IPS DF 6.9 (cell line): ENCODE measurements at regions not wholly inside any gene's neighbourhood (a gene's known extent, or its start where the extent isn't known, plus 50 kb on each side); places are given as distances from the start of the nearest gene placed in this dataset.

ENCODE experiments used
- DNase-seq: peaks from one replicate; pipeline ENCODE4 v3.0.0-alpha.2; 2013; ENCODE audit warnings: low read depth, low spot score
- H3K27ac ChIP-seq: one replicate; pipeline ENCODE4 v1.5.1; 2013; ENCODE audit warnings: low read length, control low read depth
- H3K27me3 ChIP-seq: 2 replicates; pipeline ENCODE4 v1.6.1; 2013; ENCODE audit warnings: mild to moderate bottlenecking, low read length; ENCODE audit not compliant: control insufficient read depth, insufficient read depth
- H3K36me3 ChIP-seq: 2 replicates; pipeline ENCODE4 v1.6.1; 2013; ENCODE audit warnings: low read length; ENCODE audit not compliant: control insufficient read depth, insufficient read depth
- H3K4me1 ChIP-seq: 2 replicates; pipeline ENCODE4 v1.6.1; 2013; ENCODE audit warnings: low read length; ENCODE audit not compliant: control insufficient read depth, insufficient read depth
- H3K4me3 ChIP-seq: 2 replicates; pipeline ENCODE4 v1.5.1; 2013; ENCODE audit warnings: mild to moderate bottlenecking, low read length
- H3K9me3 ChIP-seq: 2 replicates; pipeline ENCODE4 v1.6.1; 2013; ENCODE audit warnings: low read length, inconsistent platforms; ENCODE audit not compliant: control insufficient read depth, insufficient read depth
- WGBS: extraction: QIAGEN DNeasy Blood & Tissue Kit; methylation state at CpG from one replicate; pipeline ENCODE4 v1.1.7; 2013; ENCODE audit warnings: mixed read lengths, missing lambda C conversion rate; ENCODE audit not compliant: insufficient read length, insufficient coverage; 5-methylcytosine and 5-hydroxymethylcytosine counted together

DNA sequence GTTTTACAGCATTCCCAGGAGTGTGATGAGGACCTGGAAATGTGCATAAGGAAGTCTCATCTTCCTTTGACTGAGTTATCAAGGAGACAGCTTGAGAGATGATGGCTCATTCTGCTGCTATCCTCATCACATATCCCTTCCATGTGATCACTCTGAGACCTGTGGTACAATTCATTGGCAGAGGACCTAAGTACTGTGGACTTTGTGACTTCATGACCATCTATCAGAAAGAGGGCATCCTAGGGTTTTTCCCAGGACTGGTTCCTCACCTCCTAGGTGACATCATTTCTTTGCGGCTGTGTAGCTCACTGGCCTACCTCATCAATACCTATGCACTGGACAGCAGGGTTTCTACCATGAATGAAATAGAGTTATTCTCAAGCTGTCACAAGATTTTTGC is 172.1 kb upstream of the PLEKHG7 start:
- DNase-seq: no peak
- no CpG with 5 or more reads among the region's 1 CpG for WGBS
- H3K4me3 ChIP-seq: no peak overlapping the region
- no peaks in the 10 kb centered on the region for H3K9me3 ChIP-seq
- H3K27me3 ChIP-seq: no peaks in the 10 kb centered on the region
- H3K36me3 ChIP-seq: no peaks in the 10 kb centered on the region
- no peak overlapping the region for H3K27ac ChIP-seq
- no peaks in the 10 kb centered on the region for H3K4me1 ChIP-seq

GRCh38 chr12:92529944-92530343 is 172.8 kb upstream of the PLEKHG7 start:
- H3K36me3 ChIP-seq: no peaks in the 10 kb centered on the region
- H3K27me3 ChIP-seq: no peaks in the 10 kb centered on the region
- no peaks in the 10 kb centered on the region for H3K4me1 ChIP-seq
- H3K27ac ChIP-seq: no peak overlapping the region
- no peak for DNase-seq
- H3K4me3 ChIP-seq: no peak overlapping the region
- no peaks in the 10 kb centered on the region for H3K9me3 ChIP-seq

GRCh38 chr12:92528586-92528985 is 174.2 kb upstream of the PLEKHG7 start:
- no peak for DNase-seq
- Histone ChIP-seq H3K27ac (no peak overlapping the region), H3K4me1 (no peaks in the 10 kb centered on the region), H3K27me3 (no peaks in the 10 kb centered on the region), H3K36me3 (no peaks in the 10 kb centered on the region), H3K4me3 (no peak overlapping the region), H3K9me3 (no peaks in the 10 kb centered on the region)
- no CpG with 5 or more reads among the region's 3 CpGs for WGBS

DNA sequence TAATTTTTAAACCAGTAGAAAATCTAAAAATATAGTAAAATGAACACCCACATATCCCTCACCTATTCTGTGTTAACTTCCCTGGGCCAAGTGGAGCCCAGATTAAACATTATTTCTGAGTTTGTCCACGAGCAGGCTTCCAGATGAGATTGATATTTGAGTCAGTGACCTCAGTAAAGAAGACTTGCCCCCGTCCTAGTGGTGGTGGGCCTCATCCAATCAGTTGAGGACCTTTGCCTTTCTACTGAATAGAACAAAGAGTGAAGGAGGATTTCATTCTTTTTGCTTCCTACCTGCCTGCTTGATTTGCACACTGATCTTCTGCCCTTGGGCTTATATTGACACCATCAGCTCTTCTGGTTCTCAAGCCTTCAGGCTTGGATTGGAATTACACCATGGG is 174.7 kb upstream of the PLEKHG7 start:
- H3K9me3 ChIP-seq: no peaks in the 10 kb centered on the region
- no peak overlapping the region for H3K4me3 ChIP-seq
- no peak for DNase-seq
- H3K36me3 ChIP-seq: no peaks in the 10 kb centered on the region
- WGBS: no CpG with 5 or more reads among the region's 2 CpGs
- H3K4me1 ChIP-seq: no peaks in the 10 kb centered on the region
- H3K27ac ChIP-seq: no peak overlapping the region
- H3K27me3 ChIP-seq: no peaks in the 10 kb centered on the region

DNA sequence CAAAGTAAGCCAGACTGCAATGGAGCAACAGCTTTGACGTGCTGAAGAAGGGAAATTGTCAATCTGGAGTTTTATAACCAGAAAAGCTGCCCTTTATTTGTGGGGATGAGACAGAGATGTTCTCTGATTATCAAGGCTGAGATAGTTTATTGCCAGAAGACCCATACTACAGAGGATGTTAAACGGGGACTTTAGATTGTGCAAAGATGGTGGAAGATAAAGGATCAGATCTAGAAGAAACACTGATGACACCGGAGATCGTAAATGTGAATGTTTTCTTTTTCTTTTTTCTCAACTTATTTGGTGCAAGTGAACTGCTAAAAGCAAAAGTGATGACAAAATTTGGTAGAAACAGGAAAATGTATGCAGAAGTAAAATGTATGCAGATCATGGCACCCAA is 178.3 kb upstream of the PLEKHG7 start:
- Histone ChIP-seq H3K27me3 (no peaks in the 10 kb centered on the region), H3K4me3 (no peak overlapping the region), H3K4me1 (no peaks in the 10 kb centered on the region), H3K36me3 (no peaks in the 10 kb centered on the region), H3K9me3 (no peaks in the 10 kb centered on the region), H3K27ac (no peak overlapping the region)
- no CpG with 5 or more reads among the region's 4 CpGs for WGBS
- no peak for DNase-seq

GRCh38 chr12:92520511-92520910 is 182.3 kb upstream of the PLEKHG7 start:
- Histone ChIP-seq H3K27me3 (no peaks in the 10 kb centered on the region), H3K27ac (no peak overlapping the region), H3K9me3 (no peaks in the 10 kb centered on the region), H3K4me1 (no peaks in the 10 kb centered on the region), H3K36me3 (no peaks in the 10 kb centered on the region), H3K4me3 (no peak overlapping the region)
- DNase-seq: no peak

DNA sequence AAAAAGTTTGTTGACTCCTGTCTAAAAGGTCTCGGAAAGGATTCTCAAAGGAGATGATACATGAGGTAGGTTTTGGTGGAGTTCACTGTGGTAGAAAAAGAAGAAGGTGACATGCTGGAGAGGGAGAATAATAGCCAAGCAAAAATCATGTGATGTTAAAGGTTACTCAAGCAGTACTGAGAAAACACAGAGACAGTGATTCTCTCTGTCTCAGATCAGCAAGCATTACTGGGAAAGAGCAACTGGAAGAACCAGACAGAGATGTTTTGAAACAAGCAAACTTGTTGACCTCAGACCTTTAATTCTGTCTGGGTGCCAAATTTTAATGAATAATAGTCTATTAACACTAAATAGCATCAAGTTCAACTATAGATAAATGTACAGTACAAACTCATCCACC is 183.5 kb upstream of the PLEKHG7 start:
- H3K27me3 ChIP-seq: no peaks in the 10 kb centered on the region
- no peaks in the 10 kb centered on the region for H3K36me3 ChIP-seq
- H3K27ac ChIP-seq: no peak overlapping the region
- WGBS: no CpG with 5 or more reads among the region's 1 CpG
- no peak overlapping the region for H3K4me3 ChIP-seq
- no peaks in the 10 kb centered on the region for H3K4me1 ChIP-seq
- DNase-seq: no peak
- H3K9me3 ChIP-seq: no peaks in the 10 kb centered on the region

DNA sequence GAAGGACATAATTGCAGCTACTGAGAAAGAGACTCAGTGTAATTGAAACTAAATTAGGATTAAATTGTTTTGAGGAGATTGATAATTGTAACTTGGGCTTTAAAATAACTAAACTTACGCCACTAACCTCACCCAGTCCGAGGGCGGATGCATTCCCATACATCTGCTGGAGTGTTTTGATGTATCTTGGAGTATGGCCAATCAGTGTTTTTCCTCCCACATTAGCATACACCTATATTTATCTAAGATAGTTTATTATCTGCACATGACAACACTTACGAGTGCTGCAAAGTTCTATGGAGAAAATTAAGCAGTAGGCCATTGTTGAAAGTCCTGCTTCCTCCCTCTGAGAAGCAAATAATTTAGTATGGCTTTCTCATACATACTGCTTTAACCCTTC is 184.7 kb upstream of the PLEKHG7 start:
- Histone ChIP-seq H3K27ac (no peak overlapping the region), H3K4me3 (no peak overlapping the region), H3K9me3 (no peaks in the 10 kb centered on the region), H3K27me3 (no peaks in the 10 kb centered on the region), H3K4me1 (no peaks in the 10 kb centered on the region), H3K36me3 (no peaks in the 10 kb centered on the region)
- no peak for DNase-seq
- WGBS: no CpG with 5 or more reads among the region's 4 CpGs

DNA sequence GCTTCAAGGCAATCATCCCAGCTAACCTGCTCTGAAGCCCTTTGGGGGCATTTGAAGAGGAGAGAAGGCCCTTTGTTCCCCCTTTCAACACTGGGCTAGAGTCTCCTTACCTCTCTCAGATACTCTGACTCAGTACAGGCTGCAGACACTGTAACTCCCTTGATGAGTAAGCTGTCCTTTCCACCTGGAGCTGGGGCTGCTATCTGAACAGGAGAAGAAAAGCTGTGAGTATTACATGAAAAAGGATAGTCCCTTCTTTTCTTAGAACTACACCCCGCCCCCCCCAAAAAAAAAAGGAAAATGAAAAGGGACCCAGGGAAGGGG is 186.6 kb upstream of the PLEKHG7 start:
- H3K27ac ChIP-seq: no peak overlapping the region
- DNase-seq: no peak
- no peaks in the 10 kb centered on the region for H3K36me3 ChIP-seq
- H3K4me3 ChIP-seq: no peak overlapping the region
- no peaks in the 10 kb centered on the region for H3K4me1 ChIP-seq
- no peaks in the 10 kb centered on the region for H3K27me3 ChIP-seq
- WGBS: no CpG with 5 or more reads among the region's 1 CpG
- no peaks in the 10 kb centered on the region for H3K9me3 ChIP-seq

DNA sequence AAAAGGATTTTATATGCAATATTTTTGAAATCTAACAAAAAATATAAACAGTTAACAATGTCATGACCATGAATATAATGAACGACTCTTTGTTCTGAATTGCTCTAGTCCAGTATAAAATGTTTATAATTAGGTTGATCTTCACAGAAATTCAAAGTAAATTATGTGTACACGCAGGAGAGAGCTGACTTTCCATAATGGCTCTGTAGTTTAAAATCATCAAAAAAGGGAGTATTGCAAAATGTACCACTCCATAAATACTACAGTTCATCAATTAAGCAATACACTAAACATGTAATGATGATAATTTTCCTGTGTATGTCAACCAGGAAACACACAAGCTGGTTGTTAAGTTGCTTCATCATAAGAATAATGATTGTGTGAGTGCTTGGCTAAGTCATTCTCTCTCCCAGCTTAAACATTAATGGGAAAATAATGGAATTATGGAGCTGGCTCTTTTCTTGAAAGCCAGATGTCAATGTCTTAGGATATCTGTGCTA is 189.5 kb upstream of the PLEKHG7 start:
- no peak overlapping the region for H3K27ac ChIP-seq
- H3K36me3 ChIP-seq: no peaks in the 10 kb centered on the region
- H3K4me1 ChIP-seq: no peaks in the 10 kb centered on the region
- H3K9me3 ChIP-seq: no peaks in the 10 kb centered on the region
- WGBS: no CpG with 5 or more reads among the region's 2 CpGs
- H3K27me3 ChIP-seq: no peaks in the 10 kb centered on the region
- no peak overlapping the region for H3K4me3 ChIP-seq
- DNase-seq: no peak

- Histone ChIP-seq H3K4me3 (no peak overlapping the region), H3K27ac (no peak overlapping the region), H3K4me1 (no peaks in the 10 kb centered on the region), H3K9me3 (no peaks in the 10 kb centered on the region), H3K27me3 (no peaks in the 10 kb centered on the region), H3K36me3 (no peaks in the 10 kb centered on the region)
- WGBS: no CpG with 5 or more reads among the region's 5 CpGs
- no peak for DNase-seq
Observed at GRCh38 chr12:92511786-92512185, 191.0 kb upstream of the PLEKHG7 start.
